Liver (tissue), 8 donors: ENCODE measurements at regions not wholly inside any gene's neighbourhood (a gene's known extent, or its start where the extent isn't known, plus 50 kb on each side); places are given as distances from the start of the nearest gene placed in this dataset.

Experiments used
- DNase-seq: peaks from one replicate; pipeline ENCODE4 v3.0.0-alpha.2; 2017; ENCODE audit warnings: low spot score
- H3K27ac ChIP-seq, 2 donors: one replicate each; pipeline ENCODE4 v1.7.0; 2013; ENCODE audit warnings: inconsistent platforms in 2 of 2, low read length in 2 of 2, control low read depth in 1 of 2, low read depth in 1 of 2, mild to moderate bottlenecking in 1 of 2
- H3K27me3 ChIP-seq, 4 donors: one replicate each; pipeline versions ENCODE4 v1.6.1 to v1.7.0; 2013; ENCODE audit warnings: low read length in 3 of 4, inconsistent platforms in 1 of 4, mild to moderate bottlenecking in 1 of 4, moderate library complexity in 1 of 4; ENCODE audit not compliant: control insufficient read depth in 4 of 4, insufficient read depth in 4 of 4
- H3K36me3 ChIP-seq, 4 donors: one replicate each; pipeline versions ENCODE4 v1.6.1 to v1.7.0; 2013; ENCODE audit warnings: low read length in 3 of 4, mild to moderate bottlenecking in 3 of 4, low read depth in 1 of 4, moderate library complexity in 1 of 4; ENCODE audit not compliant: control insufficient read depth in 4 of 4, insufficient read depth in 3 of 4
- H3K4me1 ChIP-seq, 4 donors: one replicate each; pipeline versions ENCODE4 v1.6.1 to v1.7.0; 2013; ENCODE audit warnings: low read length in 3 of 4, mild to moderate bottlenecking in 3 of 4, moderate library complexity in 1 of 4; ENCODE audit not compliant: control insufficient read depth in 4 of 4, insufficient read depth in 4 of 4
- H3K4me3 ChIP-seq, 3 donors: one replicate each; pipeline versions ENCODE4 v1.6.1 to v1.7.0; 2013; ENCODE audit warnings: low read length in 3 of 3, control low read depth in 1 of 3, low read depth in 1 of 3, mild to moderate bottlenecking in 1 of 3
- H3K9ac ChIP-seq, 2 donors: one replicate each; pipeline ENCODE4 v1.7.0; 2013; ENCODE audit warnings: low read length in 2 of 2, mild to moderate bottlenecking in 2 of 2, moderate library complexity in 2 of 2, control low read depth in 1 of 2, low read depth in 1 of 2
- H3K9me3 ChIP-seq, 4 donors: one replicate each; pipeline versions ENCODE4 v1.6.1 to v1.7.0; 2013; ENCODE audit warnings: low read length in 3 of 4; ENCODE audit not compliant: control insufficient read depth in 4 of 4
- EGR1 ChIP-seq, 2 donors: IDR thresholded peaks; 2 replicates each; pipeline ENCODE4 v1.6.1; 2016 to 2018; ENCODE audit warnings: antibody characterized with exemption in 2 of 2, low read depth in 2 of 2
- FOXA1 ChIP-seq: IDR thresholded peaks from 2 replicates; pipeline ENCODE4 v1.6.1; 2016; ENCODE audit warnings: antibody characterized with exemption
- FOXA2 ChIP-seq: IDR thresholded peaks from 2 replicates; pipeline ENCODE4 v1.6.1; 2016; ENCODE audit warnings: antibody characterized with exemption
- HNF4A ChIP-seq, 2 donors: conservative IDR thresholded peaks; 2 replicates each; pipeline ENCODE4 v1.6.1; 2016; ENCODE audit warnings: antibody characterized with exemption in 2 of 2, mild to moderate bottlenecking in 2 of 2
- HNF4G ChIP-seq: IDR thresholded peaks from 2 replicates; pipeline ENCODE4 v1.6.1; 2016; ENCODE audit warnings: antibody characterized with exemption
- JUND ChIP-seq, 2 donors: IDR thresholded peaks; 2 replicates each; pipeline ENCODE4 v1.6.1; 2016; ENCODE audit warnings: antibody characterized with exemption in 2 of 2
- MAX ChIP-seq: IDR thresholded peaks from 2 replicates; pipeline ENCODE4 v1.6.1; 2016; ENCODE audit warnings: antibody characterized with exemption
- NR2F2 ChIP-seq: IDR thresholded peaks from 2 replicates; pipeline ENCODE4 v1.6.1; 2016; ENCODE audit warnings: antibody characterized with exemption
- REST ChIP-seq: IDR thresholded peaks from 2 replicates; pipeline ENCODE4 v1.6.1; 2016; ENCODE audit warnings: antibody characterized with exemption, mild to moderate bottlenecking
- RXRA ChIP-seq, 2 donors: IDR thresholded peaks; 2 replicates each; pipeline ENCODE4 v1.6.1; 2017 to 2018; ENCODE audit warnings: antibody characterized with exemption in 2 of 2, mild to moderate bottlenecking in 1 of 2
- SP1 ChIP-seq: IDR thresholded peaks from 2 replicates; pipeline ENCODE4 v1.6.1; 2018; ENCODE audit warnings: antibody characterized with exemption, mild to moderate bottlenecking
- TAF1 ChIP-seq: conservative IDR thresholded peaks from 2 replicates; pipeline ENCODE4 v1.6.1; 2016; ENCODE audit warnings: antibody characterized with exemption, mild to moderate bottlenecking
- YY1 ChIP-seq: IDR thresholded peaks from 2 replicates; pipeline ENCODE4 v1.6.1; 2016; ENCODE audit warnings: antibody characterized with exemption, mild to moderate bottlenecking
- WGBS: extraction: QIAGEN DNeasy Blood & Tissue Kit; methylation state at CpG from one replicate; pipeline ENCODE4 v1.1.7; 2013; 5-methylcytosine and 5-hydroxymethylcytosine counted together
- TF ChIP-seq, protein P1 (sequence below): IDR thresholded peaks from 2 replicates; pipeline ENCODE4 v1.6.1; 2016; ENCODE audit warnings: antibody characterized with exemption
- TF ChIP-seq, protein P2 (sequence below): fragments of 150-350 bp; IDR thresholded peaks from 2 replicates; pipeline ENCODE4 v1.5.1; 2017; ENCODE audit warnings: improper control_type of control experiment, low read depth, low read length; ENCODE audit not compliant: missing input control
- donor health status: healthy.
- donor health status: healthy.
- donor health status: healthy.
- donor health status: healthy.
- donor health status: healthy.

GRCh38 chr13:22726726-22727125, 454.1 kb upstream of the SGCG start:
- H3K4me3 ChIP-seq = no peak overlapping the region
- 61% methylated on average over 6 of the region's 6 CpGs for WGBS
- H3K36me3 ChIP-seq = no peaks in the 10 kb centered on the region
- no peak overlapping the region for H3K27ac ChIP-seq
- TF ChIP-seq HNF4A (conservative IDR thresholded peaks at IDR 0.05) (no peak), YY1 (no peak), NR2F2 (no peak), MAX (no peak)
- H3K4me1 ChIP-seq = no peaks in the 10 kb centered on the region
- no peak overlapping the region for H3K9ac ChIP-seq
- no peaks in the 10 kb centered on the region for H3K9me3 ChIP-seq
- peaks cover 0 to 2% (median 0%) of the 10 kb centered on the region in 4 donors for H3K27me3 ChIP-seq
- no peak for DNase-seq

DNA sequence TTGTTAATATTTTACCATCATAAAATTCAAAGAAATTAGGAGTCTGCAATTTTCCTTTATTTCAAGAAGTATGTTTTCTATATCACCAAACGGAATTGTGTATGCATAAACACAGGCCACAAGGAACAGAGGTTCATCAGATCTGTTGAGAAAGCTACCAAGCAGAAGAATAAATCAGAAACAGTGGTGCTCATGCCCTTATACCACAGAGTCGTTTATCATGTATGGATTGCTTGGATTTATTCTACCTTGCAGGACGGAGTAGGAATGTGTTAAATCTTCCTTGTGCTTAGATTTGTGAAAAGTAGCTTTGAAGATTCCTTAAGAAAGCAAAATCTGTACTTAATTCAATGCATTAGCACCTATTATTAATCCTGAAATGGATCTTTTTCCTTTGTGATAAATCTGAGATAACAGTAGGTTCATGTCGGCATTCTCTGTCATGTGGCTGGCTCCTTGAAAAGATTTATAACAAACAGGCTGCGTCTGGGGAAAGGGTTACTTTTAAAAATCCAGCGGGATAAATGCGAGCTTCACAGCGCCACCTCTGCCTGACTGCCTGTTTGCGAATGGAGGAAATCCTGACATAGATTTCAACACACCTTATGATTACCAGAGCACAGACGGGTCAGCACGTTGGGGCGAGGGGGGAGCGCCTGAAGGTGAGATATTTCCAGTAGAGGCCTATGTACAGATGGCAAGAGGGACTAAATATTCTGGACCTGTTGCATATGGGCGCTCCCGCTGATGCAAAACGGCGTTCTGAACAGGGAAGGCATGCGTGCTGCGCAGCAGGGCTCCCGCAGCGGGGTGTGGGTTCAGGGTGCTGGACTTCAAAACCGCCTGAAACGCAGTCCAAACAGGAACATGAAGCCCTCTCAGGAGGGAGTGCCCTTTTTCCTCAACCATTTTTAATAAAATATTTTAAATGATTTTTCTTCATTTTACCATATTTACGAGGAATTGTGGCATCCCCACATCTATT, 445.5 kb upstream of the SGCG start:
- WGBS = 52% methylated on average over 24 of the region's 24 CpGs
- no peak overlapping the region for H3K27ac ChIP-seq
- H3K4me1 ChIP-seq = peaks cover 0 to 1% (median 0%) of the 10 kb centered on the region in 4 donors
- TF ChIP-seq, protein P1, sequence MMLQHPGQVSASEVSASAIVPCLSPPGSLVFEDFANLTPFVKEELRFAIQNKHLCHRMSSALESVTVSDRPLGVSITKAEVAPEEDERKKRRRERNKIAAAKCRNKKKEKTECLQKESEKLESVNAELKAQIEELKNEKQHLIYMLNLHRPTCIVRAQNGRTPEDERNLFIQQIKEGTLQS = no peak
- TF ChIP-seq, protein P2, sequence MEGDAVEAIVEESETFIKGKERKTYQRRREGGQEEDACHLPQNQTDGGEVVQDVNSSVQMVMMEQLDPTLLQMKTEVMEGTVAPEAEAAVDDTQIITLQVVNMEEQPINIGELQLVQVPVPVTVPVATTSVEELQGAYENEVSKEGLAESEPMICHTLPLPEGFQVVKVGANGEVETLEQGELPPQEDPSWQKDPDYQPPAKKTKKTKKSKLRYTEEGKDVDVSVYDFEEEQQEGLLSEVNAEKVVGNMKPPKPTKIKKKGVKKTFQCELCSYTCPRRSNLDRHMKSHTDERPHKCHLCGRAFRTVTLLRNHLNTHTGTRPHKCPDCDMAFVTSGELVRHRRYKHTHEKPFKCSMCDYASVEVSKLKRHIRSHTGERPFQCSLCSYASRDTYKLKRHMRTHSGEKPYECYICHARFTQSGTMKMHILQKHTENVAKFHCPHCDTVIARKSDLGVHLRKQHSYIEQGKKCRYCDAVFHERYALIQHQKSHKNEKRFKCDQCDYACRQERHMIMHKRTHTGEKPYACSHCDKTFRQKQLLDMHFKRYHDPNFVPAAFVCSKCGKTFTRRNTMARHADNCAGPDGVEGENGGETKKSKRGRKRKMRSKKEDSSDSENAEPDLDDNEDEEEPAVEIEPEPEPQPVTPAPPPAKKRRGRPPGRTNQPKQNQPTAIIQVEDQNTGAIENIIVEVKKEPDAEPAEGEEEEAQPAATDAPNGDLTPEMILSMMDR = no peak
- TF ChIP-seq TAF1 (no peak), JUND (IDR thresholded peaks at IDR 0.05) (no peak), SP1 (no peak), RXRA (IDR thresholded peaks at IDR 0.05) (no peak), FOXA2 (no peak), HNF4A (conservative IDR thresholded peaks at IDR 0.05) (no peak), YY1 (no peak), HNF4G (no peak), FOXA1 (no peak), REST (no peak), MAX (no peak), EGR1 (IDR thresholded peaks at IDR 0.05; ENCODE audit: low read depth in 2 of 2) (no peak)
- no peak overlapping the region for H3K9ac ChIP-seq
- H3K27me3 ChIP-seq = peaks cover 0 to 2% (median 0%) of the 10 kb centered on the region in 4 donors
- DNase-seq = no peak
- H3K9me3 ChIP-seq = peaks cover 0 to 2% (median under 1%) of the 10 kb centered on the region in 4 donors
- no peak overlapping the region for H3K4me3 ChIP-seq
- H3K36me3 ChIP-seq = no peaks in the 10 kb centered on the region
